Stimulated activated CD8-positive, alpha-beta memory T cell treated with anti-CD3 and anti-CD28 coated beads, Interleukin-2, amount 100 ng/mL, for 48 hours (primary cell): ENCODE measurements at regions not wholly inside any gene's neighbourhood (a gene's known extent, or its start where the extent isn't known, plus 50 kb on each side); places are given as distances from the start of the nearest gene placed in this dataset.
"Not testable (repeated sequence)": the region's sequence is repeated elsewhere in the genome, so short reads cannot be mapped to it uniquely, and the experiment has no call there.

Experiments
- DNase-seq, 2 donors: peaks; one replicate each; pipeline ENCODE4 v3.0.0-alpha.2; 2020; ENCODE audit warnings: low read depth in 2 of 2

- DNase-seq, result no peak
Measured at GRCh38 chr9:21694424-21694823, 108.0 kb upstream of the MTAP start.

GRCh38 chr9:21695443-21695842 is 107.0 kb upstream of the MTAP start:
- DNase-seq, result no peak

DNA sequence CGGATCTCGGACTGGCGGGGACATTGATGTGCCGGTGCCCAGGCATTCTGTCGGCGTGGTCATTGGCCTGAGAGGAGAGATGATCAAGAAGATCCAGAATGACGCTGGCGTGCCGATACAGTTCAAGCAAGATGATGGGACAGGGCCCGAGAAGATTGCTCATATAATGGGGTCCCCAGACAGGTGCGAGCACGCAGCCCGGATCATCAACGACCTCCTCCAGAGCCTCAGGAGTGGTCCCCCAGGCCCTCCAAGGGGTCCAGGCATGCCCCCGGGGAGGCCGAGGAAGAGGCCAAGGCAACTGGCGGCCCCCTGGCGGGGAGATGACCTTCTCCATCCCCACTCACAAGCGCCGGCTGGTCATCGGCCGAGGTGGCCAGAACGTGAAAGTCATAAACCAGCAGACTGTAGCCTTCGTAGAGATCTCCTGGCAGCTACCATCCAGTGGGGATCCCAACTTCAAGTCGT is 106.5 kb upstream of the MTAP start:
- no peak for DNase-seq

GRCh38 chr9:21696411-21696871 is 106.0 kb upstream of the MTAP start:
- DNase-seq, result no peak

DNA sequence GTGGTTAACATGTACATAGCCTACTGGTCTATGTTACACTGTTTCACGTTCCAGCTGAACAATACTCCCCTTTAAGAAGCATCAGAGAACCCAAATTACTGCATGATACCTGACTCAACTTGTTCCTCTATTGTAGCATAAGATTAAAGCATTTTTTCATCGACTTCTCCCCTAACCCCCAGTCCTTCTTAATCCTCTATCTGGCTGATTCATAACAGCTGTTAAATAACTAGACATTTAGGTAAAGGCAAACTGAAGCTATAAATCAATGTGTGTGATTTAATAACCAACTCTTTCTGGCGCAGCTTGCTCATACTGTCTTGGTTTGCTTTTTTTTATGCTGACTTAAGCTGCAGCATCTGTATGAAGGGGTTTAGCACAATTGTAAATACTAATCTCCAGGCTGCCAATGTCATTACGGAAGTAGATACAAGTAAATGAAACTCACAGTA is 94.2 kb upstream of the MTAP start:
- no peak for DNase-seq

DNA sequence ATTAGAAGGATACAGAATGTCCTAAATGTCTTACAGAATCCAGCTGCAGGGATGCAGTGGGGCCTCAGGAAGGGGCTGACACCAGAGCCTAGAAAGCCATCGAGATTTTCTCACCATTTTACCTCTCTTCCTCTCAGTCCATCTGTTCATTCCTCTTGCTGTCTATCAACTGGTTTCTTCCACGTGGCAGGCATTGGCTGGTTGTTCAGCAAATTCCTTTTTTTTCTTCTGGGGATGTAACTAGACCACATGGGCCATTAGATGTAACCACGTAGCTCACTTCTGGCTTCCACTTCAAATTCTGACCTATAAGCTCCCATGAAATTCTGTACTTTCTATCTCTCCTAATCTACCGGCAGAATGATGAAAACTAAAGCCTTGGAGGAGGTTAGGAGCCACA is 93.6 kb upstream of the MTAP start:
- DNase-seq, result no peak

DNA sequence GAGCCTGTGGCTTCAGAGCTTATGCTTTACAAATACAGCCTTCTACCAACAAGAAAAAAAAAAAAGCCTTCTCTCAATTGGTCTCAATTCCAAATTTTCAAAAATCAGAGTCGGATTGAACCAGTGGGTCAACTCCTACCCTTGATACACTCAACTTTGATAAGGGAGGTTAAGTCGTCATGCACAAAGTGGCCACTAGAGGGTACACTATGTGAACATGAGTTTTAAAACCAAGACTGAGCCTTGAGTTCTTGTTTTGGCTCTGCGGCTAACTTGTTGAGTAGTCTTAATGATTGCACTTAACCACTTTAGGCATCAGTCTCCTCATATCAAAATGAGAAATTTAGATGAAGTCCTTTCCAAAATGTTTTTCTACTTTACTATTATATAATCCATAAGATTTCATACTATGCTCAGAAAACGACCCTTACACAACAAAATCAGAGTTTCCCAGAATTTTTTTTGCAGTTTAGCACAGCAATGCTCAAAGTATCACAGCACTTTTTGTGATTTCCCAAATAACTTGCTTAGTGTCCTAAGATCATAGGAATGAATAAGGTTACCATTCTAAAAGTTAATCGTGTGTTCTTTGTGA is 92.9 kb upstream of the MTAP start:
- DNase-seq, result peak; percentile 34 to 49

- no peak for DNase-seq
Measured at GRCh38 chr9:21710548-21711191, 91.8 kb upstream of the MTAP start.

DNA sequence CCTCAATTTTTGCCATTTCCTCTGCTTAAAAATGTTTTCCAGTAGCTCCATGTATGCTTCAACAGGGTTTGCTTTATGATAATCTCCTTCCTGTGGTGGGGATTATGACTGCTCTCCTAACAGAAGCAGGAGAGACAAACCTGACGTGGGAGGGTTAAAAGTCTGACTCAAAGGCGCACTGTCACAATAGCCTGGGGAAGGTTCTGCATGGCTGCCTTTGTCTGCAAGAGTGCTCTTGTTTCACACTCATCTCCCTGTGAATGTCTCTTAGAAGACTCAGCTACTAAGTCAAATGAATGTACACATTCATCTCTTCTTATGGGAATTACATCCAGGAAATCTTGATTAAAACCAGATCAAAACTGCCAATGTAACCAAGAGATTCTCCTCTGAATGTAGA is 90.9 kb upstream of the MTAP start:
- no peak for DNase-seq

DNA sequence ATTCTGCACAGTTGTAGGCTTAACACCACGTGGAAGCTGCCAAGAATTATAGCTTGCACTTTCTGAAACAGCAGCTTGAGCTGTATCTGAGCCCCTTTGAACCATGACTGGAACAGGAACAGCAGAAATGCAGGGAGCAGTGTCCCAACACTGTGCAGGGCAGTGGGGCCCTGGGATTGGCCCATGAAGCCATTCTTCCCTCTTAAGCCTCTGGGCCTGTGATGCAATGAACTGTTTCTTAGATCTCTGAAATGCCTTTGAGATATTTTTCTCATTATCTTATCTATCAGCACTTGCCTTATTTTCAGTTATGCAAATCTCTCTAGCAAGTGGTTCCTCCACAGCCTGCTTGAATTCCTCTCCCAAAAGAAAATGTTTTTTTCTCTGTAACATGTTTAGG is 87.0 kb upstream of the MTAP start:
- no peak for DNase-seq

GRCh38 chr9:21720758-21721157 is 81.7 kb upstream of the MTAP start:
- DNase-seq, result no peak

DNA sequence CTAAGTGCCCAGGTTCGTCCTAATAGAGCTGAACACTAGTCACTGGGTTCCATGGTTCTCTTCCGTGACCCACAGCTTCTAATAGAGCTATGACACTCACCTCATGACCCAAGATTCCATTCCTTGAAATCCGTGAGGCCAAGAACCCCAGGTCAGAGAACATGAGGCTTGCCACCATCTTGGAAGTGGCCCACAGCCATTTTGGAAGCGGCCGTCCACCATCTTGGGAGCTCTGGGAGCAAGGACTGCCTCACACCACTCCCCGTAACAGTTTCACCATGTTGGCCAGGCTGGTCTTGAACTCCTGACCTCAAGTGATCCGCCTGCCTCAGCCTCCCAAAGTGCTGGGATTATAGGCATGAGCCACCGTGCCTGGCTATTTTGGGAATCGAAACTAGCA is 75.0 kb upstream of the MTAP start:
- not testable (repeated sequence) for DNase-seq

- no peak for DNase-seq
Measured at GRCh38 chr9:21728781-21729180, 73.7 kb upstream of the MTAP start.

DNA sequence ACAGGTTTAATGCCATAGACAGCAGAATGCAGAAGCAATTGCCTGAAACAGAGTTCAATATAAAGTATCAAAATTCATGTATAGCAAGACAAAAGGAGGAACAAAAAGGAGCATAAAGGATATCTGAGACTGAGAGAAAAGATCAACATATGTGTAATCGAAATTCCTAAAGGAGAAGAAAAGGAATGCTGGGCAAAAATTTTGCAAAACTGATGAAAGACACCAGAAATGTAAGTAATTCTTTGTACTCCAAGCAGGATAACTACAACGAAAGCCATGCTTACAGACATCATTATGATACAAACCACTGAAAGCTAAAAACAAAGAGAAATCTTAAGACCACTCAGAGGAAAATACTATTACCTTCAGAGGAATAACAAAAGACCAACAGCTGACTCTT is 72.8 kb upstream of the MTAP start:
- DNase-seq, result no peak

DNA sequence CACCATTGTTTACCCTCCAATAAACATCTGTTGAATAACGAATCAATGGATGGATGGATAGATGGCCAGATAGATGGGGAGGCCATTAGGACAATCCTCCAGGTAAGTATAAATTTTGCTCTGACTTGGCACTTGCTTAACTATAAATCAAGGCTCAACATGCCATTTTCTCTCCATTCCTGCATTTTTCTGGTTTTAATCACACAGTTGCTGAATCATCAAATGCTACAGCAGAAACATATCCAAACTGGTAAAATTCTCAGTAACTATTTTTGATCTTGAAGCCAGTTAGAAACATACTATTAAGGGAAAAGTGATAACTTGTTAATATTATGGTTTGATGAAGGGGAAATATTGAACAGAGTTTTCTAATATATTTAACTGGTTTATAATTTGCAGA is 71.5 kb upstream of the MTAP start:
- no peak for DNase-seq

DNA sequence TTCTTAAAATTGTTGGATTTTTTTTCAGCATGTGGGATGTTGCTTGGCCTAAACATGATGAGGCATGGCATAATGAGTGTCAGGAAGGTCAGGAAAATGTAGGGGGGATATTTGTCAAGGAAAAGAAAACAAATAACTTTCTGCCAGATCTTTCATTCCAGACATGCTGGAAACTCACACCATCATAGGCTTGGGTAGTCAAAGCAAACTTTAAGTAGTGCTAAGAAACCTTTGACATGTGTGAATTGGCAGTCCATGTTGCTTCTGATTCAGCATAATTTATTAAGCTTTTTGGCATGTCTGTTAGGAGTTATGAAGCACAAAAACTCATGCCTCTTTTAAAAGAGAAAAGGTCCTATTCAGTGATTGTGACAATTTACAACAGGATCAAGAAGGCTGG is 61.3 kb upstream of the MTAP start:
- no peak for DNase-seq

GRCh38 chr9:21744320-21744719 is 58.1 kb upstream of the MTAP start:
- DNase-seq, result no peak

DNA sequence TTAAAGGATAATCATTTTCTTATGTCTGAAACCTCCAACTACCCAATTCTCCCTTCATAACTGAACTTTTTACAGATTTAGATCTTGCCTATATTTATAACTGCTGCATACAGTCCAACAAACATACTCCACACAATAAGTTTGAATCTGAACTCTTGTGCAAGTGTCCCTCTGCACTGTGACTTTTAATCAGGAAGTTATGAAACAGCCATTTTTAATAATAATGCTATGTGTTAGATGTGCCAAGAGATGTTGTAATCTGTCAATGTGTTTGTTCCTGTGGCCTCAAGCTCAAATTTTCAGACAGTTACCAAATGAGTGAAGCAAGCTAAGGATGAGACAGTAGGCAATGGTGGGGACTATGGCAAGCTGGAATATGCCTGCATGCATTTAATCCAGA is 57.6 kb upstream of the MTAP start:
- DNase-seq, result no peak

DNA sequence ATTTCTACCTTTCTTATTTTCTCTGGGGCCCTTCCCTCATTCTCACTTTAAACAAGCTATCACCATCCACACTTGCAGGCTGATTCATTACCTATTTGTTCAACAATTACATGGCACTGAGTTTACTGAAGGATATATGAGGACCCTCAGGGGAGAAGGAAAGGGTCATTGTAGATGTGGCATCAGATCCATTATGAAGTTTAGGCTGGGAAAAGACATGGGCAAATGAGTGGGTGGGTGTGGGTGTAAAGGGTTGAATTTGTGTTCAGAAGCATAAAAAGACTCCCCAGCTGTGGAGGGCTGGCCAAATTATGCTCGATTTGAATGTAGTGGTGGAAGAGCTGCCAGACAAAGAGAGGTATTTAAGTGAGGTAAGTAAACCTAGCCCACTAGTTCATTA is 55.9 kb upstream of the MTAP start:
- DNase-seq, result no peak

DNA sequence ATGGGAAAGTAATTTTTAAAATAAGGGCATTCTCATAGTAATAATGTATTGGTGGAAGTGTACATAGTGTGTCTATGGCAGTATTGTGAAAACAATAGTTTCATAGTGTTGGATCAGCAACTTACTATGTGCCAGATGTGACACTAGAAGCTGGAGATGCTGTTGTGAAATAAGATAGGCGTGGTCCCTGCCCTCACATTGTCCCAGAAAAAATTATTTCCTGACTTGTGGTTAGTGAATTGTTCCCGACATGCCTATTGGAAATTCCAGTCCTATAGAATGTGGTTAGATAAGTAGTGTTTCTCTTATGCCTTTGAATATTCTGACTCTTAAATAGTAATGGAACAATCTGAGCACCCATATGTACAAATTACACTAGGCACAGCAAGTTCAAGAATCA is 55.3 kb upstream of the MTAP start:
- no peak for DNase-seq

GRCh38 chr9:21750021-21750735 is 52.3 kb upstream of the MTAP start:
- no peak for DNase-seq

GRCh38 chr9:21751998-21752397 is 50.4 kb upstream of the MTAP start:
- no peak for DNase-seq
